ENCODE measurements at regions not wholly inside any gene's neighbourhood (a gene's known extent, or its start where the extent isn't known, plus 50 kb on each side); places are given as distances from the start of the nearest gene placed in this dataset.
A peak's percentile ranks its signal among the peaks of the same experiment; 100 is the strongest.

DNA sequence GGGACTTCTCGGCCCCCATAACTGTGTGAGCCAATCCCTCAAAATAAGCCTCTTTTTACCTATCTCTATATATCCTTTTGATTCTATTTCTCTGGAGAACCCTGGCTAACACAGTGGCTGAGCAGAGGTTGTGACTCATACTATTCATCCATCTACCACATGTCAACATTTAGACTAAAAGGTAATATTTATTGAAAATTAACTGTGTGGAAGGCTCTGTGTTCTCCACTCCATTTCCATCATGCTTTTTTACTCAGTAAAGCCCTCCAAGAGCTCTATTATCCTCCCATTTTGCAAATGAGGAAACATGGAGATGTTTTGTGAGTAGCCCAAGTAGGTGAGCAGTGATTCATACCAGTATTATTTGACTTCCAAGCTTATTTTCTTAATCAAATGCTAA is 217.9 kb upstream of the DCBLD2 start:
- DNase-seq (ENCODE audit: low spot score): no peak

DNA sequence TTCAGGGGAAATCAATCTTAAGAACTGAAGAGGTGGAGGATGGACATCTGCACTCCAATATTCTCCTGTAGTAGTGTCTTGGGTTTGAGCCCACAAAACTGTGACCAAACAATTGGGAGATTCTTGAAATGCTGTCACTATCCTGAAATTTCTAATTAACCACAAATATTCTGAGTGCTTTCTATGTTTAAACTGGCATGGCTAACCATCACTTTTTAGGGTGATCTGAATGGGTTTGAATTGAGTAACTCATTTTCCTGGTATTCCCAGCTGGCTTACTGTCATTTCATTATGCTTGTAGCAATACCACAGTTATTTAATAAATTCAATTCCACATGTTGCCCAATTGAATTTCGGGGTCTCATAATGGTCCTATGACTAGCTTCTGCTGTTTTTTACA is 216.9 kb upstream of the DCBLD2 start:
- DNase-seq (ENCODE audit: low spot score): no peak

DNA sequence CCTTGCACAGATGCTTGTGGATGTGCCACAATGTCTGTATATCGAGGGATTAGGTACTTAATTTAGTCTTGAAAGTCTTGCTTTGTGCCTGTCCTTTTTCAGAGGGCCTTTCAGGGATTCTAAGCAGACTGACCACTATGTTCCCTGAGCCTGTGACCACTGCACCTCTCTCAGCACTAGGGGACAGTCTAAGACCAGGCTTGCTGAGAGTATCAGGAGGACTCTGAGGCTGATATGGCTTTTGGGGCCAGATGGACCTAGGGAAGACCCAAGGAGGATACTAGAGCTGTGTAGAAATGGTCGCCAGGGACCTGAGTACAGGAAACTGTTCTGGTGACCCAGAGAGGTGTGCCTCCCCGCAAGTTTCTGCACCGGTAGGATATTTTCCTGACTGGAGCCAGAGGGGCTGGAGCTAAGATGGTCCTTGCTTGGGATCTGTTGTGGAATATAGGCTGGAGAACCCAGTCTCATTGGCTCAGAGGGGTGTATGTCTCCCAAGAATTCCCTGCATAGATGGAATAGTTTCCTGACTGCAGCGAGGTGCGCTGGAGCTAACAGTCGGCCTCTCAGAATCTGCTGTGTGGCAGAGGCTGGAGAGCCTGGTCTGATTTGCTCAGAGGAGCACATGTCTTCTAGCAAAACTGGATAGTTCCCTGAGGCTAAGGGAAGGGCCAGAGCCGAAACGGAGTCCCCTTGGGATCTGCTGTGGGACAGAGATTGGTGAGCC is 213.2 kb upstream of the DCBLD2 start:
- DNase-seq (ENCODE audit: low spot score): peak; percentile 78

DNA sequence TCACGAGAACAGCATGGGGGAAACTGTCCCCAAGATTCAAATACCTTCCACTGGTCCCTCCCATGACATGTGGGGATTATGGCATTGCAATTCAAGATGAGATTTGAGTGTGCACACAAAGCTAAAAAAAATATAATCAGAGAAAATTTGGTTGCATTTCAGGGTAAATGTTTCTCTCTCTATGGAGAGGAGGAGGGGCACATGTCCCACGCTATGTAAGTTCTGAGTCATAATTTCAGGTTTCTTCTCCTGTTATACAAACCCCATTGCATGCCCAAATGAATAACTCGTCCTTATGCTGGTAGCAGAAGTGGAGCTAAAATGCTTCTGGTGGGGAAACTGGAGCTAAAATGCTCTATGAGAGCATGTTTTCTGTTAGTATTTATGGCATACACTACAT is 209.7 kb upstream of the DCBLD2 start:
- no peak for DNase-seq (ENCODE audit: low spot score)

DNA sequence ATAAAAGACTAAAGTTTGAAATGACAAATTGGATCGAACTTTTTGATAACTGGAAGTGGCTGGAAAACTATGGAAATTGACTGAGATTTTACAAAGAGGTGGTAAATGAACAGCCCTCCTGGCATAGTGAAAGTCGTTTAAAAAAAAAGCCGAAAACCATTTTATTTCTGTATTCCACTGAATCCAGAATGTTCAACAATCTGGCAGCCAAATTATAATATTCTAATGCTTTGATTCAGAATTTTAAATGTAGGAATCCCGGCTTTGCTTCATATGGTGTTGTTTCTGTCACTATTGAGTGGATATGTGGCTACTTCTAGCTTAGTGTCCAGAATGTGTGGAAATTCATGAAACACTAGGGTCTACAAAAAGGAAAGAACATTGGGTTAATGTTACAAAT is 208.9 kb upstream of the DCBLD2 start:
- no peak for DNase-seq (ENCODE audit: low spot score)

DNA sequence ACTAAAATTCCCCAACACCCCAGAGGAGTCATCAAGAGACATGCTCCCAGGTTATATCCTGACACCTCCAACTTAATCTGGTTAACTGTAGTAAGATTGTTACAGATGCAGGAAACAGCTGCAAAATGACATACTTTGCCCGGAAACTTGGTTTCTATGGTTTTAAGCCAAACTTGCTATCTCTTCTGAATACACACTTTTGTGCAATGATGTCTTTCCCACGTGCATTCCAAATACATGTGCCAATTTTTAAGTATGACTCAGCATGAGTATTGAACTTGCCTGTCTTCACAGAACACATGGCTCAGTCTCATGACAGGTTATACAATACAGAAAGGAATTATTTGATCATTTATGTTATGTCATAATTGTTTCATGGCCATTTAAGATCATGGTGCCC is 207.0 kb upstream of the DCBLD2 start:
- DNase-seq (ENCODE audit: low spot score): no peak

DNA sequence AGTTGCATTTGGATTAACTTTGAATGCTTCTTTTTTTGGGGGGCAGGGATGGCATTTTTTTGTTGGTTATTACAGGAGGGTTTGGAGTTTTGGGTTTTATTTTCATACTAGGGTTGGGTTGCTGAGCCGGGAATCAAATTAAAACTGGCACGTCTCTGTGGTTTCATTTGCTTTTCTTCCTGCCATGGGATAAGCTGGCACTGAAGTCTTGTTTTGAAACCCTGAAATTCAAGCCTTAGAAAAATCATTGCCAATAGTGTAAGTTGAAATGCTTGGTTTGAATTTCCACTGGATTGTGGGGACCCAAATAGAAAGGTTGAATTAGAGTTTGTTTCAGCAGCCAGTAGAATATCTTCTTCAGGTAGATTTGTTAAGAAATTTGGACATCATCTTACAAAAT is 193.1 kb upstream of the DCBLD2 start:
- no peak for DNase-seq (ENCODE audit: low spot score)

DNA sequence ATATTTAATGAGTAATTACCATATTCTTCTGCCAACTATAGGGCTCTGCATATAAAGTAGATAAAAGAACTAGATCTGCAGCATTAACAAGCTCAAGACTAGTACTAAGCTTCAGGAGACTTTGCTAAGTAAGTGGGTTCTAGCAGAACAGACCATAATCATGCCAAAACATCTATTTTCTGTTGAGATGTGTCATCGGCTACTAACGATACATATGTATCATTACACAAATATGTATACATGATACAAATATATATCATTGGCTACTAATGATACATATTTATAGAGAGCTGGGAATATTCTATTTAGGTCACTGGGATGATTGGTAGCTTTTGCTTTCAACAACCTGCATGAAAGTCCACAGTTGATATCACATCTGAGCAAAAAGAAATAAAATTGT is 185.8 kb upstream of the DCBLD2 start:
- no peak for DNase-seq (ENCODE audit: low spot score)

DNA sequence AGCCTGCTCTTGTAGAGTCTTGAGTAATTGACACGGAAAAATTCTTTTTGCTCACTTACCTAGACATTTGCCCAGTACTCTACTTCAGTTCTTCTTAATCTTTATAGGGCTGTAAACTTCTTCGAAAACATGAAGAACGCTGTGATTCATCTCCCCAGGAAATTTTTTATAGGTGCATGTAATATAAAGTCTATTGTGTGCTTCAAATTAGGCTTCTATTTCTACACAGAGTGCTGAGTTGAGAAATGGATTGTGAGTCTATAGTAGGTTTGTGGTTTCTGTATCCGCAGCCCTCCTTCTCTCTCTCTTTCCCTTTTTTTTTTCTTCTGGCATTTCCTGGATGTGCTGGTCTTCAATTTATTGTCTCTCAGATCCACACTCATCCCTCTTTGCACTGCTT is 183.3 kb upstream of the DCBLD2 start:
- no peak for DNase-seq (ENCODE audit: low spot score)

DNA sequence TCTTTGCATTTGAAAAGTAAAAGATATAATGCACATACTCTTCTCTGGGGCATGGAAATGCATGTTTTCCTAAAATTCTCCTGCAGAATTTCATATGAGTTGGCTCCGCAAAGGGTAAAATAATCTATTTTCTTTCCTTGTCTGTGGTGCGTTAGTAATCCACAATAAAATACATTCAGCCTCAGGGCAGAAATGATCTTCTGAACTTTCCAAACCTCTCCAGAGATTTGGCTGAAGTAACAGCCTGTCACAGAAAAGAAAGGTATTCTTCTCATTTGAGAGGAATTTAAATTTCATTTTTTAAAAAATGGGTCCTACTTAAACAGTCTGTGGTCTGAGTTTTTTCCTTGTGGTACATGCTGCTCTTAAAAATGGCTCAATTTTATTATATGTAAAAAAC is 182.7 kb upstream of the DCBLD2 start:
- no peak for DNase-seq (ENCODE audit: low spot score)

DNA sequence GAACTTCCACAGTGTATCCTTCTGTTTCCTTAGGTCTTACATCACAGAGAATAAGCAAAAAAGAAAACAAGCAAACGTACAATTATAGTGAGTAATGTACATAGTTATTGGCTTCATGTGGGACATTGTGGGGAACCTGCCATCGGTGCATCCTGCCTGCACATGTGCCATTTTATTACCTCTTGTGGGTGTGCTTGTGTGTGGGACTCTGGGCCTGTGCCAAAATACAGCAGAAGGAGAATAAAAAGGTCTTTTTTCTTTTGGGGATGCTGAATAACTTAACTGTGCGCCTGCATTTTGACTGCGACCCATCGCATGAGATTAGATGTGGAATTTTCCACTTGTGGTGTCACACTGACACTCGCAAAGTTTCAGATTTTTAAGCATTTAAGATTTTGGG is 169.6 kb upstream of the DCBLD2 start:
- no peak for DNase-seq (ENCODE audit: low spot score)

DNA sequence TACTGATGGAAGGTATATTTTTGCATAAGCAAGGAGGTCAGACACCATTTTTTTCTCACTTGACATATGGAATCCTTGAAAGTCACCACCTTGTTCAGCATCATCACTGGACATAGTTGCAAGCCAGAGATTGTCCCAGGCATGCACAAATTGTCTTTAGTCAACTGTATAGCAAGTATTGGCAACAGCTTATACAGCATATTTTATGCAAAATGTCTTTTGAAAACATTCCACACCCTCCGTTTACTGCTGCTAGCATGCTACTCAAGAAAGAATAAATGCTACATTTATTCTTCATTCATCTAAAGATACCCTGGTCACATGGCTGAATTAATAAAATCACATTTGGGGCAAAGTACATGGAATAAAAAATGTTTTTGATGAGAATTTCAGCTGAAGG is 168.5 kb upstream of the DCBLD2 start:
- DNase-seq (ENCODE audit: low spot score): no peak

DNA sequence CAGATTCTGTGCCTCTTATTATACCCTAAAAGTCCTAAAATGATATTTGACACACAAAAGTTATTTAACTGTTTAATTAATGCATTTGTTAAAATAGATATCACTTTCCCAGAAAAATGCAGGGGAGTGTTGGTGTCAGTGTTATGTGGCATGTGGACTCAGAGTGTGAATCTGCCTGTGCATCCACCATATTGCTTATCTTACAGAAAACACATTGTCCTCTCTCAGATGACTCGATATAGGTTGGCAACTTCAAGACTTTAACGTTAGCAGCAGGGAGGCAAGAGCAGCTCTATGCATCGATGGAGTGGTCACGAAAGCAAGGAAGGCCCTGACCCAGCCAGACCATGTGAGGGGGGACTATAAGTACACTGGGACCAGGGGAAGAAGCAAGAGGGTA is 165.4 kb upstream of the DCBLD2 start:
- no peak for DNase-seq (ENCODE audit: low spot score)

DNA sequence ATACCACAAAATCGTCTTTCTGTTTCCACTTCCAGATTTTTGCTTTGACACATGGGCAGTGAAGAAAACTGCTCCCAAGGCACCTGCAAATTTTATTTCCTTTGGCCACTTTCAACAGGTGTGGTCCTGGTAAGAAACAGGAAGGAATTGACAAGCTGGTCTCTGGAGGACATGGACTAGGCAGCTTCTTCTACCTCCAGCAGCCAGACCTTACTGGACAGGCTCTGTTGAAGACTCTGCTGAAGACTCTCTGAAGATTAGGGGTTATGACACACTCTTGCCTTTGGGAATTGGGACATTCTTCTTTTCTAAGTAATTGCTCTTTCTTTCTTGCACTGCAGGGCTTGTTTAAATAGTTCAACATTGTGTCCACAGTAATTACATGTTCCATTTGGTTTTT is 147.7 kb upstream of the DCBLD2 start:
- no peak for DNase-seq (ENCODE audit: low spot score)

DNA sequence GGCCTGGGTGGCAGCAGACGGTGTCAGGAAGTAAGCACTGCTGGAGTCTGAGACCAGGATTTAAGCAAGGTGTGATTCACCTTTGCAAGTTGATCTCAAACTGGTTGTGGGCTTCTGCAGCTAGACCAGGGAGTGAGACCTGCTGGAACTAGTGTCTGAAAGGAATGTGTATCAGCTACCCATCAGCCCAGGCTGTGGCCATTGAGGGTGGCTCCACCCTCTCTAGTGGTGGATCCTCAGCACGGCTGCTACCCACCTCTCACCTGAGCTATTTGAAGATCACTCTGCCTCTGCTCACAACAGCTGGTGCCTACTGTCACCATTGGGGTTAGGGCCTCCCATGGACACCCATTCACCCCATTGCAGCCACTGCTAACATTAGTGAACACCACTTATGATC is 140.3 kb upstream of the DCBLD2 start:
- DNase-seq (ENCODE audit: low spot score): no peak

DNA sequence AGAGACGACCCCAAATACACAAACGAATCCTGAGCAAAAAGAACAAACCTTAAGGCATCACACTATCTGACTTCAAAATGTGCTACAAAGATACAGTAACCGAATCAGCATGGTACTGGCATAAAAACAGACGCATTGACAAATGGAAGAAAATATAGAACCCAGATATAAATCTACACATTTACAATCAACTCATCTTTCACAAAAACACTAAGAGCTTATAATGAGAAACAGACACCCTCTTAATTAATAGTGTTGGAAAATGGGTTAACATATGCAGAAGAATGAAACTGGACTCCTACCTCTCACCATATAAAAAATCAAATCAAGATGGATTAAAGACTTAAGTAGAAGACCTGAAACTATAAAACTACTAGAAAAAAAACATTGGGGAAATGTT is 130.3 kb upstream of the DCBLD2 start:
- no peak for DNase-seq (ENCODE audit: low spot score)

DNA sequence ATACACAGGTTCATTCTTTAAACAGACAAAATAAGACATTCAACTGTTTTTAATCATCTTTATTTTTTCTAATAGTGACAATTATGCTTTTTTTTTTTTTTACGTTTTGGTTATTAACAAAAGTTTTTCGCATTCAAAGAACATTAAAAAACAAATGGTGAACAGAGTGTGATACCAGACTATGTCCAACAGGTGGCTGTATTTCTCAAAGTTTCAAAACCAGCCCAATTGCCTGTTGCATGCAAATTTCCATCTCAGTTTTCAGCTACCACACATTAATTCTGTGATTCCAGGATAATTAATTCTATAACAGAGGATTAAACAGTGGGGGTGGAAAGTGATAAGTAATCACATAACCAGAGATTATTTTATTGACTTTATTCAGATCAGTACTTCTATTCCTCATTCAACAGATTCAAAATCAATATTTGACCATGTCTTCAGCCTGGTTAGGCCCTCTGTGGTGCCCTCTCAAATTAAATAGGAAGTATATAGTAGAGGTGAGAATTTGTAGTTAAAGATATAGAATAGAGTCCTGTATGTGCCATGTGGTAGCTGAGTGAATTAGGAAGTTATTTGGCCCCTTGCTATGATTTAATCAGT is 122.2 kb upstream of the DCBLD2 start:
- DNase-seq (ENCODE audit: low spot score): peak; percentile 64

DNA sequence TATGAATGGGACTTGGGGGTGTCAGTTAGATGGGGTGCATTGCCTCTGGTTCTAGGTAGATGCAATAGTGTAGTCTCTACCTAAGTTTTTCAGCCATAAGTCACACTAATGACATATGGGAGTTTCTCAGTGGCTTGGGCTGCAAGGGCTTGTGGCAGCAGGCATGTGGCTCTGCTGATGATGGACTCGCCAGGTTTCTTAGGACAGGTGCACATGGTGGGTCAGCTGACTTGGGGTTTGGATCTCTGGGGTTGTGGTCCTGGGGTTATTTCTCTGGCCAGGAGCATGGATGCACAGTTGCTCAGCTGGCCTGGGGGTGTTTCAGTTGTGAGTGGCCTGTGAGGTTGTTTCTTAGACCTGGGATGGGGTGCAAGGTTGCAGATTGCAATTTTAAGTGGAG is 120.0 kb upstream of the DCBLD2 start:
- DNase-seq (ENCODE audit: low spot score): no peak

DNA sequence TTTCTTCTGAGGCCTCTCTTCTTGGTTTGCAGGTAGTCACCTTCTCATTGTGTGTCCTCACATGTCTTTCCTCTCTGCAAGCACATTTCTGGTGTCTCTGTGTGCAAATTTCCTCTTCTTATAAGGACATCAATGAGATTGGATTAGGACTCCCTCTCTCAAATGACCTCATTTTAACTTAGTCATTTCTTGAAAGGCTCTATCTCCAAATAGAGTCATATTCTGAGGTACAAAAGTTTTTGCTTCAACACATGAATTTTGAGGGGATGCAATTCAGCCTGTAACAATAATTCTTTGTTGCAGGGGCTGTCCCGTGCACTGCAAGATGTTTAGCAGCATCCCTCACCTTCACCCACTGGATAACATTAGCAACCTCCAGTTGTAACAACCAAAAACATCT is 115.0 kb upstream of the DCBLD2 start:
- DNase-seq (ENCODE audit: low spot score): no peak

DNA sequence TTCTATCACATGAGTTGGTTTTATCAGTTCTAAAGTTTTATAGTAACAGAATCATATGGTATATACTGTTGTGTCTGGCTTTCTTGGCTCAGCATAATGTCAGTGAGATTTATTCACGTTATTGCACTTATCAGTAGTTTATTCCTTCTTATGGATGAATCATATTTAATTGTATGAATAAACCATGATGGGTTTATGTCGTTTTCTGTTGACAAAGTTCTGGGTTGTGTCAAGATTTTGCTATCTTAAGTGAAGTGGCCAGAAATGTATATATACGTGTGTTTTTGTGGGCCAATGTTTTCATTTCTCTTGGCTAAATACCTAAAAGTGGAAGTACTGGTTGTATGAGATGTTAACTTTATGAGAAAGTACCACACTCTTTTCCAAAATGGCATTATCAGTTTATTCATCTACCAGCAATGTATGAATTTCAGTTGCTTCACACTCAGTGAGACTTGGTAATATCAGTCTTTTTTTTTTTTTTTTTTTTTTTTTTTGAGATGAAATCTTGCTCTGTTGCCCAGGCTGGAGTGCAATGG is 112.4 kb upstream of the DCBLD2 start:
- no peak for DNase-seq (ENCODE audit: low spot score)

DNA sequence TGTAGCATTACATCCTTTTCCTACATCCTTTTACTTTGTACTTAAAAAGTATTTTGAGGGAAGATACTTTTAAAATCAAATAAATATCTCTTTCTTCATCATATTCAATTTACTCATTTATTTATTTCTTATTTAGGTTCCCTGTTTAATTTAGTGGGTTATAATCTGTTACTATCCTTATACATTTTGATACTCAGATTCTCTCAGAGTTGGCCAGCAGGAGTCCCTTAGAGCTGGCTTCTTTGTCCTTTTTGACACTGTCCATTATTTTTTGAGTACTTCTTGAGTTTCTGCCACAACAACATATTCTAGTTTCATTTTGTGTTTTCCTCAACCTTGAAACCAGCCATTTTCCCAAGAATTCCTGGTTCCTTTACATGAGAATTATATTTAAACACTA is 111.6 kb upstream of the DCBLD2 start:
- DNase-seq (ENCODE audit: low spot score): no peak

DNA sequence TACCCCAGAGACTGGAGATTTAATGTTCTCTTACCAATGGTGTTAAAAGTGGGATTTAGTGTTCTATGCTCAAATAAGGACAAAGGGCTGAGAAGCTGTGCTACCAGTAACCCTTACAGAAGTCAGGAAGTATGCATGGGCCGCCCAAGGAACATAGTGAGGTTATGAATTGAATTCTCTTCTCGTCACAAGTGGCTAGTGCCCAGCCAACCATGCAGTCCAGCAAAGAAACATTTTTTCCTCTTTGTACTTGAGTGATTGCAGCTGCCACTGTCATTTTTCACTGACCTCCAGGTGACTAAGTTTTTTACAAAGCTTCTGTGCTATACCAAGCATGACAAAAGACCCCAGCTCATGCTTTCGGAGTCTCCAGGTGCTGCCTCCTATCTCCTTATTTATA is 110.6 kb upstream of the DCBLD2 start:
- no peak for DNase-seq (ENCODE audit: low spot score)

DNA sequence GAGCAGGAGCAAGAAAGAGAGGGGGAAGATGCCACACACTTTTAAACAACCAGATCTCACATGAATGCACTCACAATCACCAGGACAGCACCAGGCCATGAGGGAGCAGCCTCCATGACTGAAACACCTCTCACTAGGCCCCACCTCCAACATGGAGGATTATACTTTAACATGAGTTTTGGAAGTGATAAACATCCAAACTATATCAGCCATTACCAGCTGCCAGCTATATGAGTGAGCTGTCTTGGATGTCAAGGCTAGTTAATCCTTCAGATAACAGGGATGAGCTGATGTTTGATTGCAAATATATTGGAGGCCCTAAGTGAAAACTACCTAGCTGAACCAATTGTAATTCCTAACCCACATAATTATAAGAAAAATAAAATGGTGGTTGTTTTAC is 108.4 kb upstream of the DCBLD2 start:
- no peak for DNase-seq (ENCODE audit: low spot score)

DNA sequence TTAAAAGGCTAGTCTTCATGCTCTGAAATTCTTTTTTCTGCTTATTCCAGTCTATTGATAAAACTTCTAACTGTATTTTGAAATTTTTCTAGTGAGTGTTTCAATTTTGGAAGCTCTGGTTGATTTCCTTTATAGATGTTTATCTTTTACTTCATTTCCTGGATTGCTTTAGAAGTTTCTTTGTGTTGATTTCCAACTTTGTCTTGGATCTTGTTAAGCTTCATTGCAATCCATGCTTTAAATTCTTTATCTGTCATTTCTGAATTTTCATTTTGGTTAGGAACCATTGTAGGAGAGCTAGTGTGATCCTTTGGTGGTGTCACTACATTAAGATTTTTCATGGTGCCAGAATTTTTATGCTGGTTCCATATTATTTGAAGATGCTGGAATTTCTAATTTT is 105.2 kb upstream of the DCBLD2 start:
- DNase-seq (ENCODE audit: low spot score): no peak

All from HT-29 (cell line).